H1 (cell line): ENCODE measurements at regions not wholly inside any gene's neighbourhood (a gene's known extent, or its start where the extent isn't known, plus 50 kb on each side); places are given as distances from the start of the nearest gene placed in this dataset.

Experiments used
- ATF3 ChIP-seq: IDR thresholded peaks from 2 replicates; pipeline ENCODE4 v1.6.1; 2011; ENCODE audit warnings: low read depth, mild to moderate bottlenecking, low read length; ENCODE audit not compliant: insufficient read depth
- CBX5 ChIP-seq: fragments of 300-800, 300-1000 bp; sonication (generic); IDR thresholded peaks from 2 replicates; pipeline ENCODE4 v1.7.1; 2016; ENCODE audit warnings: antibody characterized with exemption, low read length, low read depth
- CHD2 ChIP-seq: IDR thresholded peaks from 2 replicates; pipeline ENCODE4 v1.6.1; 2012; ENCODE audit warnings: low read length, improper control_type of control experiment
- CHD7 ChIP-seq: fragments of 300-600 bp; sonication (generic); IDR thresholded peaks from 2 replicates; pipeline ENCODE4 v1.7.1; 2012; ENCODE audit warnings: low read length, moderate library complexity, mild to moderate bottlenecking, inconsistent platforms; ENCODE audit not compliant: insufficient replicate concordance
- CREB1 ChIP-seq: IDR thresholded peaks from 2 replicates; pipeline ENCODE4 v1.6.1; 2012; ENCODE audit warnings: inconsistent platforms
- CTBP2 ChIP-seq: IDR thresholded peaks from 2 replicates; pipeline ENCODE4 v1.7.0; 2011; ENCODE audit warnings: borderline replicate concordance, mild to moderate bottlenecking, moderate library complexity, mixed read lengths, low read length; ENCODE audit not compliant: insufficient read depth, insufficient read length
- RNF2 ChIP-seq: fragments of 200-900, 300-1000 bp; sonication (generic); IDR thresholded peaks from 2 replicates; pipeline ENCODE4 v1.7.1; 2016; ENCODE audit warnings: borderline replicate concordance, low read depth, mild to moderate bottlenecking, antibody characterized with exemption, low read length; ENCODE audit not compliant: poor library complexity, severe bottlenecking; ENCODE audit errors: missing control alignments
- SAP30 ChIP-seq: fragments of 300-600 bp; sonication (generic); IDR thresholded peaks from 2 replicates; pipeline ENCODE4 v1.7.1; 2012; ENCODE audit warnings: low read length, moderate library complexity, mild to moderate bottlenecking, inconsistent platforms; ENCODE audit not compliant: insufficient read depth, insufficient replicate concordance
- USF2 ChIP-seq: IDR thresholded peaks from 2 replicates; pipeline ENCODE4 v1.6.1; 2011; ENCODE audit warnings: low read length, improper control_type of control experiment
- ZNF274 ChIP-seq: IDR thresholded peaks from 2 replicates; pipeline ENCODE4 v1.7.0; 2012; ENCODE audit warnings: low read length, borderline replicate concordance; ENCODE audit errors: extremely low read depth

GRCh38 chr6:23177806-23178205, 608.4 kb downstream of the HDGFL1 start (continued):
- TF ChIP-seq CHD7 (no peak), CHD2 (no peak), ZNF274 (no peak), CREB1 (no peak), SAP30 (no peak), CBX5 (no peak), CTBP2 (no peak), USF2 (no peak), RNF2 (no peak), ATF3 (no peak)
